ENCODE measurements at regions not wholly inside any gene's neighbourhood (a gene's known extent, or its start where the extent isn't known, plus 50 kb on each side); places are given as distances from the start of the nearest gene placed in this dataset.
"Not testable (repeated sequence)": the region's sequence is repeated elsewhere in the genome, so short reads cannot be mapped to it uniquely, and the experiment has no call there.

GRCh38 chr3:177883957-177884356 lies 652.3 kb upstream of the KCNMB2 start:
- no peaks in the 10 kb centered on the region for H3K4me1 ChIP-seq (ENCODE audit: insufficient read depth)
- DNase-seq (ENCODE audit: extremely low spot score), result no peak
- no peak overlapping the region for H3K27ac ChIP-seq (ENCODE audit: low read depth)
- WGBS, result 93% methylated on average over 1 of the region's 1 CpG
- no peak overlapping the region for H3K4me3 ChIP-seq (ENCODE audit: low read depth, low read length)
- no peaks in the 10 kb centered on the region for H3K36me3 ChIP-seq (ENCODE audit: insufficient read depth)

GRCh38 chr3:177885063-177885462 lies 651.2 kb upstream of the KCNMB2 start:
- Histone ChIP-seq H3K27ac (ENCODE audit: low read depth) (no peak overlapping the region), H3K4me3 (ENCODE audit: low read depth, low read length) (no peak overlapping the region), H3K4me1 (ENCODE audit: insufficient read depth) (no peaks in the 10 kb centered on the region), H3K36me3 (ENCODE audit: insufficient read depth) (no peaks in the 10 kb centered on the region)
- 77% methylated on average over 5 of the region's 5 CpGs for WGBS
- no peak for DNase-seq (ENCODE audit: extremely low spot score)

- no peak overlapping the region for H3K4me3 ChIP-seq (ENCODE audit: low read depth, low read length)
- no peaks in the 10 kb centered on the region for H3K4me1 ChIP-seq (ENCODE audit: insufficient read depth)
- H3K36me3 ChIP-seq (ENCODE audit: insufficient read depth), result no peaks in the 10 kb centered on the region
- 98% methylated on average over 3 of the region's 3 CpGs for WGBS
- DNase-seq (ENCODE audit: extremely low spot score), result no peak
- no peak overlapping the region for H3K27ac ChIP-seq (ENCODE audit: low read depth)
Observed at GRCh38 chr3:177886501-177886900, 649.7 kb upstream of the KCNMB2 start.

GRCh38 chr3:177887475-177887874 lies 648.8 kb upstream of the KCNMB2 start:
- no peak overlapping the region for H3K4me3 ChIP-seq (ENCODE audit: low read depth, low read length)
- H3K27ac ChIP-seq (ENCODE audit: low read depth), result no peak overlapping the region
- DNase-seq (ENCODE audit: extremely low spot score), result no peak
- no peaks in the 10 kb centered on the region for H3K4me1 ChIP-seq (ENCODE audit: insufficient read depth)
- H3K36me3 ChIP-seq (ENCODE audit: insufficient read depth), result no peaks in the 10 kb centered on the region
- WGBS, result 94% methylated on average over 2 of the region's 2 CpGs

GRCh38 chr3:177889161-177889560 lies 647.1 kb upstream of the KCNMB2 start:
- no peak for DNase-seq (ENCODE audit: extremely low spot score)
- Histone ChIP-seq H3K4me3 (ENCODE audit: low read depth, low read length) (no peak overlapping the region), H3K27ac (ENCODE audit: low read depth) (no peak overlapping the region), H3K36me3 (ENCODE audit: insufficient read depth) (no peaks in the 10 kb centered on the region), H3K4me1 (ENCODE audit: insufficient read depth) (no peaks in the 10 kb centered on the region)
- WGBS, result 79% methylated on average over 3 of the region's 3 CpGs

- Histone ChIP-seq H3K36me3 (ENCODE audit: insufficient read depth) (no peaks in the 10 kb centered on the region), H3K4me1 (ENCODE audit: insufficient read depth) (no peaks in the 10 kb centered on the region), H3K27ac (ENCODE audit: low read depth) (no peak overlapping the region), H3K4me3 (ENCODE audit: low read depth, low read length) (no peak overlapping the region)
- DNase-seq (ENCODE audit: extremely low spot score), result no peak
- 90% methylated on average over 4 of the region's 4 CpGs for WGBS
Observed at GRCh38 chr3:177889652-177890358, 646.4 kb upstream of the KCNMB2 start.

GRCh38 chr3:177890359-177890683 lies 645.9 kb upstream of the KCNMB2 start:
- DNase-seq (ENCODE audit: extremely low spot score), result no peak
- no peaks in the 10 kb centered on the region for H3K4me1 ChIP-seq (ENCODE audit: insufficient read depth)
- no peak overlapping the region for H3K4me3 ChIP-seq (ENCODE audit: low read depth, low read length)
- 53% methylated on average over 2 of the region's 2 CpGs for WGBS
- no peak overlapping the region for H3K27ac ChIP-seq (ENCODE audit: low read depth)
- no peaks in the 10 kb centered on the region for H3K36me3 ChIP-seq (ENCODE audit: insufficient read depth)

- WGBS, result 98% methylated on average over 20 of the region's 29 CpGs
- H3K4me1 ChIP-seq (ENCODE audit: insufficient read depth); H3K4me3 ChIP-seq (ENCODE audit: low read depth, low read length); H3K36me3 ChIP-seq (ENCODE audit: insufficient read depth); DNase-seq (ENCODE audit: extremely low spot score); H3K27ac ChIP-seq (ENCODE audit: low read depth): not testable (repeated sequence)
Observed at GRCh38 chr3:177891569-177891968, 644.7 kb upstream of the KCNMB2 start.

- DNase-seq (ENCODE audit: extremely low spot score), result no peak
- no peaks in the 10 kb centered on the region for H3K4me1 ChIP-seq (ENCODE audit: insufficient read depth)
- H3K36me3 ChIP-seq (ENCODE audit: insufficient read depth), result no peaks in the 10 kb centered on the region
- no peak overlapping the region for H3K4me3 ChIP-seq (ENCODE audit: low read depth, low read length)
- H3K27ac ChIP-seq (ENCODE audit: low read depth), result no peak overlapping the region
- 74% methylated on average over 2 of the region's 2 CpGs for WGBS
Observed at GRCh38 chr3:177893331-177893730, 642.9 kb upstream of the KCNMB2 start.

GRCh38 chr3:177894081-177894728 lies 642.0 kb upstream of the KCNMB2 start:
- no peaks in the 10 kb centered on the region for H3K4me1 ChIP-seq (ENCODE audit: insufficient read depth)
- no peaks in the 10 kb centered on the region for H3K36me3 ChIP-seq (ENCODE audit: insufficient read depth)
- 92% methylated on average over 5 of the region's 5 CpGs for WGBS
- H3K4me3 ChIP-seq (ENCODE audit: low read depth, low read length), result no peak overlapping the region
- no peak for DNase-seq (ENCODE audit: extremely low spot score)
- no peak overlapping the region for H3K27ac ChIP-seq (ENCODE audit: low read depth)

- H3K4me3 ChIP-seq (ENCODE audit: low read depth, low read length), result no peak overlapping the region
- H3K4me1 ChIP-seq (ENCODE audit: insufficient read depth), result no peaks in the 10 kb centered on the region
- no peaks in the 10 kb centered on the region for H3K36me3 ChIP-seq (ENCODE audit: insufficient read depth)
- DNase-seq (ENCODE audit: extremely low spot score), result no peak
- no peak overlapping the region for H3K27ac ChIP-seq (ENCODE audit: low read depth)
- whole genome bisulfite sequencing, result 94% methylated on average over 1 of the region's 1 CpG
Observed at GRCh38 chr3:177898185-177898584, 638.1 kb upstream of the KCNMB2 start.

GRCh38 chr3:177899275-177900067 lies 636.8 kb upstream of the KCNMB2 start:
- WGBS, result 96% methylated on average over 9 of the region's 9 CpGs
- no peaks in the 10 kb centered on the region for H3K36me3 ChIP-seq (ENCODE audit: insufficient read depth)
- H3K4me1 ChIP-seq (ENCODE audit: insufficient read depth), result no peaks in the 10 kb centered on the region
- DNase-seq (ENCODE audit: extremely low spot score), result no peak
- no peak overlapping the region for H3K27ac ChIP-seq (ENCODE audit: low read depth)
- no peak overlapping the region for H3K4me3 ChIP-seq (ENCODE audit: low read depth, low read length)

GRCh38 chr3:177902876-177903275 lies 633.4 kb upstream of the KCNMB2 start:
- WGBS, result 97% methylated on average over 5 of the region's 5 CpGs
- H3K27ac ChIP-seq (ENCODE audit: low read depth), result no peak overlapping the region
- DNase-seq (ENCODE audit: extremely low spot score), result no peak
- no peaks in the 10 kb centered on the region for H3K4me1 ChIP-seq (ENCODE audit: insufficient read depth)
- no peaks in the 10 kb centered on the region for H3K36me3 ChIP-seq (ENCODE audit: insufficient read depth)
- H3K4me3 ChIP-seq (ENCODE audit: low read depth, low read length), result no peak overlapping the region

GRCh38 chr3:177904621-177905020 lies 631.6 kb upstream of the KCNMB2 start:
- no peak overlapping the region for H3K27ac ChIP-seq (ENCODE audit: low read depth)
- DNase-seq (ENCODE audit: extremely low spot score), result no peak

More at GRCh38 chr3:177904621-177905020, 631.6 kb upstream of the KCNMB2 start:
- H3K36me3 ChIP-seq (ENCODE audit: insufficient read depth), result no peaks in the 10 kb centered on the region
- H3K4me1 ChIP-seq (ENCODE audit: insufficient read depth), result no peaks in the 10 kb centered on the region
- H3K4me3 ChIP-seq (ENCODE audit: low read depth, low read length), result no peak overlapping the region

Data from urinary bladder (tissue), 3 donors.